PC-9 (cell line): ENCODE measurements at regions not wholly inside any gene's neighbourhood (a gene's known extent, or its start where the extent isn't known, plus 50 kb on each side); places are given as distances from the start of the nearest gene placed in this dataset.

Source experiments
- EZH2 ChIP-seq: fragments of 200-600 bp; sonication (generic); IDR thresholded peaks from 2 replicates; pipeline ENCODE4 v1.8.0; 2017; ENCODE audit warnings: antibody characterized with exemption, low read depth
- TF ChIP-seq, protein P1 (sequence below): fragments of 200-600 bp; sonication (generic); conservative IDR thresholded peaks from 2 replicates; pipeline ENCODE4 v1.6.1; 2017; ENCODE audit warnings: mixed run types, antibody characterized with exemption, mild to moderate bottlenecking, moderate library complexity

DNA sequence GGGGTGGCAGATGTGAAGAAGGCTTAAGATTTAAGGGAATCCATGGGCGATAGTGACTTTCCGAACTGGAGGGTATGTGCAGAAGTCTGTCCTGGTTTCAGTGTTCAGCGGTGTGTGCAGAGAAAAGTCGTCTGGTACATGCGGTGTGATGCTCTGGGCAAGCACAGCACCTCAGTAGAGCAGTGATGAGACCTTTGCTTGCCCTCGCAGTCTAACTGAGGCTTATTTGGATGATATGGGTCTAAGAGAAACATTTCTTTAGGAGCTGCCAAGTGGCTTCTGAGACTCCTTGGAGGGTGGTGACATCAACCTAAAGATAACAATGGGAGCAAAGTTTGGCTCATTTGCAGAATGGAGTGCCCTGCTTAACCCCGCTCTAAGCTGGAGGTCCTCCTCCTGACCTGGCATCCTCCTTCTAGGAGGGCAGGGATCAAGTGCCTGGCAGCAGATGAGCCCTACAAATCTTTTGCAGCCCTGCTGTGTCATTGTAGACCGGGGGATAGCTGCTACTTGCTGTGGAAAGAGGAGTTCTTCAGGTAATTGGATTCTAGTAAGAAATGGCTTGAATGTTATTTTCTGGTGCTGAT is 228.1 kb upstream of the AZI2 start:
- TF ChIP-seq EZH2 = no peak
- TF ChIP-seq, protein P1, sequence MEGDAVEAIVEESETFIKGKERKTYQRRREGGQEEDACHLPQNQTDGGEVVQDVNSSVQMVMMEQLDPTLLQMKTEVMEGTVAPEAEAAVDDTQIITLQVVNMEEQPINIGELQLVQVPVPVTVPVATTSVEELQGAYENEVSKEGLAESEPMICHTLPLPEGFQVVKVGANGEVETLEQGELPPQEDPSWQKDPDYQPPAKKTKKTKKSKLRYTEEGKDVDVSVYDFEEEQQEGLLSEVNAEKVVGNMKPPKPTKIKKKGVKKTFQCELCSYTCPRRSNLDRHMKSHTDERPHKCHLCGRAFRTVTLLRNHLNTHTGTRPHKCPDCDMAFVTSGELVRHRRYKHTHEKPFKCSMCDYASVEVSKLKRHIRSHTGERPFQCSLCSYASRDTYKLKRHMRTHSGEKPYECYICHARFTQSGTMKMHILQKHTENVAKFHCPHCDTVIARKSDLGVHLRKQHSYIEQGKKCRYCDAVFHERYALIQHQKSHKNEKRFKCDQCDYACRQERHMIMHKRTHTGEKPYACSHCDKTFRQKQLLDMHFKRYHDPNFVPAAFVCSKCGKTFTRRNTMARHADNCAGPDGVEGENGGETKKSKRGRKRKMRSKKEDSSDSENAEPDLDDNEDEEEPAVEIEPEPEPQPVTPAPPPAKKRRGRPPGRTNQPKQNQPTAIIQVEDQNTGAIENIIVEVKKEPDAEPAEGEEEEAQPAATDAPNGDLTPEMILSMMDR = no peak
